SU-DHL-6 (cell line): ENCODE measurements at regions not wholly inside any gene's neighbourhood (a gene's known extent, or its start where the extent isn't known, plus 50 kb on each side); places are given as distances from the start of the nearest gene placed in this dataset.

Source experiments
- H2AFZ ChIP-seq: fragments of 200-600 bp; sonication (generic); 2 replicates; pipeline ENCODE4 v1.6.1; 2014; ENCODE audit warnings: low read depth, mild to moderate bottlenecking, moderate library complexity, mixed read lengths, antibody characterized with exemption, low read length; ENCODE audit not compliant: severe bottlenecking
- H3F3A ChIP-seq: fragments of 200-600 bp; shearing (Covaris generic); 2 replicates; pipeline ENCODE4 v1.6.0; 2016; ENCODE audit warnings: antibody characterized with exemption, mild to moderate bottlenecking; ENCODE audit not compliant: insufficient read depth
- H3K27ac ChIP-seq: fragments of 200-600 bp; sonication (generic); 2 replicates; pipeline ENCODE4 v1.5.1; 2016; ENCODE audit warnings: low read depth, mild to moderate bottlenecking, low read length, moderate library complexity, mixed read lengths
- H3K27me3 ChIP-seq: fragments of 200-600 bp; sonication (generic), shearing (Covaris generic); 2 replicates; pipeline ENCODE4 v1.6.0; 2014; ENCODE audit warnings: mild to moderate bottlenecking, low read length
- H3K36me3 ChIP-seq: fragments of 200-600 bp; sonication (generic); 2 replicates; pipeline ENCODE4 v1.6.1; 2014; ENCODE audit warnings: mild to moderate bottlenecking, low read length, mixed read lengths
- H3K4me2 ChIP-seq: fragments of 300-600, 200-600 bp; shearing (Covaris generic), sonication (generic); 2 replicates; pipeline ENCODE4 v1.6.0; 2014; ENCODE audit warnings: low read length, low read depth, mild to moderate bottlenecking; ENCODE audit not compliant: poor library complexity, severe bottlenecking
- H3K4me3 ChIP-seq: fragments of 200-600 bp; sonication (generic); 2 replicates; pipeline ENCODE4 v1.5.1; 2014; ENCODE audit warnings: antibody characterized with exemption, low read length, mild to moderate bottlenecking, mixed read lengths; ENCODE audit not compliant: insufficient read depth, poor library complexity, severe bottlenecking
- H3K79me2 ChIP-seq: fragments of 200-600 bp; sonication (generic); 2 replicates; pipeline ENCODE4 v1.6.1; 2014; ENCODE audit warnings: mild to moderate bottlenecking, low read length, moderate library complexity; ENCODE audit not compliant: insufficient read depth
- H3K9ac ChIP-seq: fragments of 200-600 bp; sonication (generic); 2 replicates; pipeline ENCODE4 v1.7.0; 2014; ENCODE audit warnings: mild to moderate bottlenecking, low read length
- H3K9me2 ChIP-seq: fragments of 200-600 bp; sonication (generic); replicated peaks from 2 replicates; pipeline ENCODE4 v1.6.1; 2014; ENCODE audit warnings: low read length; ENCODE audit not compliant: insufficient read depth
- H3K9me3 ChIP-seq: fragments of 200-600 bp; sonication (generic); 2 replicates; pipeline ENCODE4 v1.6.1; 2014; ENCODE audit warnings: low read length, mixed read lengths; ENCODE audit not compliant: insufficient read depth
- H4K20me1 ChIP-seq: fragments of 200-600 bp; sonication (generic); 2 replicates; pipeline ENCODE4 v1.6.1; 2014; ENCODE audit warnings: low read depth, mild to moderate bottlenecking, antibody characterized with exemption, low read length, moderate library complexity, mixed read lengths
- CTCF ChIP-seq: fragments of 200-600 bp; sonication (generic); IDR thresholded peaks from one replicate; pipeline ENCODE4 v1.5.1; 2017; ENCODE audit warnings: antibody characterized with exemption, mild to moderate bottlenecking, low read length, moderate library complexity; ENCODE audit not compliant: insufficient read depth, poor library complexity, severe bottlenecking
- EZH2phosphoT487 ChIP-seq: fragments of 200-600 bp; sonication (generic), shearing (Covaris generic); conservative IDR thresholded peaks from 2 replicates; pipeline ENCODE4 v1.6.1; 2018; ENCODE audit warnings: mild to moderate bottlenecking, antibody characterized with exemption, low read length, moderate library complexity, mixed read lengths

- Histone ChIP-seq H4K20me1 (no peaks in the 10 kb centered on the region), H3F3A (no peaks in the 10 kb centered on the region), H3K27ac (no peak overlapping the region), H3K27me3 (no peaks in the 10 kb centered on the region), H3K4me2 (no peak overlapping the region), H3K79me2 (no peaks in the 10 kb centered on the region), H3K9ac (no peak overlapping the region), H3K4me3 (no peak overlapping the region), H2AFZ (no peak overlapping the region), H3K9me2 (no peaks in the 10 kb centered on the region), H3K9me3 (no peaks in the 10 kb centered on the region), H3K36me3 (no peaks in the 10 kb centered on the region)
- no peak for TF ChIP-seq CTCF
- TF ChIP-seq EZH2phosphoT487 = no peak
Measured at GRCh38 chr4:59881632-59882031, 1318.5 kb upstream of the ADGRL3 start.

- Histone ChIP-seq H3K9me2 (no peaks in the 10 kb centered on the region), H3K9ac (no peak overlapping the region), H3K4me3 (no peak overlapping the region), H3K27me3 (no peaks in the 10 kb centered on the region), H3K27ac (no peak overlapping the region), H2AFZ (no peak overlapping the region), H3F3A (no peaks in the 10 kb centered on the region), H3K4me2 (no peak overlapping the region), H3K79me2 (no peaks in the 10 kb centered on the region), H3K36me3 (no peaks in the 10 kb centered on the region), H3K9me3 (no peaks in the 10 kb centered on the region), H4K20me1 (no peaks in the 10 kb centered on the region)
- TF ChIP-seq CTCF (no peak), EZH2phosphoT487 (no peak)
Measured at GRCh38 chr4:59904331-59904730, 1295.8 kb upstream of the ADGRL3 start.

GRCh38 chr4:59920416-59920815, 1279.7 kb upstream of the ADGRL3 start:
- H2AFZ ChIP-seq = peak overlapping the region; percentile 68
- no peak overlapping the region for H3K4me3 ChIP-seq
- no peak overlapping the region for H3K27ac ChIP-seq
- no peaks in the 10 kb centered on the region for H3K36me3 ChIP-seq
- TF ChIP-seq EZH2phosphoT487 (no peak), CTCF (no peak)
- H3K9ac ChIP-seq = no peak overlapping the region
- H3K9me2 ChIP-seq = no peaks in the 10 kb centered on the region
- no peaks in the 10 kb centered on the region for H4K20me1 ChIP-seq
- H3K9me3 ChIP-seq = no peaks in the 10 kb centered on the region
- no peak overlapping the region for H3K4me2 ChIP-seq
- H3K27me3 ChIP-seq = no peaks in the 10 kb centered on the region
- no peaks in the 10 kb centered on the region for H3K79me2 ChIP-seq
- no peaks in the 10 kb centered on the region for H3F3A ChIP-seq
